ELR (cell line): ENCODE measurements at regions not wholly inside any gene's neighbourhood (a gene's known extent, or its start where the extent isn't known, plus 50 kb on each side); places are given as distances from the start of the nearest gene placed in this dataset.
"Not testable (repeated sequence)": the region's sequence is repeated elsewhere in the genome, so short reads cannot be mapped to it uniquely, and the experiment has no call there.

Source experiments
- DNase-seq: peaks from one replicate; pipeline ENCODE4 v3.0.0-alpha.2; 2015; ENCODE audit warnings: low read depth

DNA sequence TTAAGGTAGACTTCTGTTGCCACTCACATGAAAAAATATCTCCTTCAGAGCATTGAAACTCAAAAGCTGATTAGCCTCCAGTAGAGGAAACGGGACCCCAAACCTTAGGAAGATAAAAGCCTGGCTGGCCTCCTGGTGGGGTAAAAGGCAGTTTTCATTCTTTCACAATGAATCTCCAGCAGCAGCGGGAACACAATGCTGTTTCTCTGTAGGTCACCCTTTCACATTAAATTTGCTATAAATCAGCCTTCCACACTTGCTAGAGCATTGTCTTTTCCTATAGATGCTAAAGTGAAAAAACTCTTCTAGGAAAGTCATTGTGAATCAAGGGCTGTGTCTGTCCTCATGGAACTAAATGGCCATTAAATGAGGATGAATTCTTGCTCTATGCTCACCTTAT lies 207.3 kb upstream of the MAGEB2 start:
- DNase-seq, result no peak

DNA sequence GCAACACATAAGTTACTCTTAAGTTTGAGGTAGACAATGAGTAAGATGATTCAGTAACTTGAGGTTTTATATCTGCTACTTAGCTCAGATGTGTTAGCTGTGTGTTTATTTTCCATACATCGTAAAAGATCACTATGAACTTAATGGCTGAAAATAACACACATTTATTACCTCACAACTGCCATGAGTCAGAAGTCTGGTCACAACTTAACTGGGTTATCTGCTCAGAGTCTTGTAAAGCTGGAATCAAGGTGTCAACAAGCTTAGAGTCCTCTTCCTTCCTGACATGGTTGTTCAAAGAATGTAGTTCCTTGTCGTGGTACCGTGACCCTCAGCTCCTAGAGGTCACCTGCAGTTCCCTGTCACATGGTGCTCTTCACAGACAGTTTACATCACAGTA lies 204.9 kb upstream of the MAGEB2 start:
- no peak for DNase-seq

DNA sequence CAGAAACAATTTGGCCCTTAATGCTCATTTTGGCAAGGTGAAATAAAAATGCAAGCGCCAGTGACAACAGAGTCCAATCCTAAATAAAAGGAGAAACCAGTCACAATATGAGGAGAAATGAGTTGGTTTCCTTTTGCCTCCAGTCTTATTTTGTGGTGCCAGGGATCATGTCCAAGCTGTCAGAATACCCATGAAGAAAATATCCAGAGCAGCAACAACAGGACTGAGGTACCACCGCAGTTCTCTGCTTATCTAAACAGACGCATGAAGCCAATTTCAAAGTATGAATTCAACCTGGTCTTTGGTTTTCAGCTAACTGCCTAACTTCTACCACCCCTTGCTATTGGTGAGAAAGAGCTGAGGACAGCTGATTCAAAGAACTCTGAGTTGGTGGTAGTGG lies 199.9 kb upstream of the MAGEB2 start:
- DNase-seq, result no peak

DNA sequence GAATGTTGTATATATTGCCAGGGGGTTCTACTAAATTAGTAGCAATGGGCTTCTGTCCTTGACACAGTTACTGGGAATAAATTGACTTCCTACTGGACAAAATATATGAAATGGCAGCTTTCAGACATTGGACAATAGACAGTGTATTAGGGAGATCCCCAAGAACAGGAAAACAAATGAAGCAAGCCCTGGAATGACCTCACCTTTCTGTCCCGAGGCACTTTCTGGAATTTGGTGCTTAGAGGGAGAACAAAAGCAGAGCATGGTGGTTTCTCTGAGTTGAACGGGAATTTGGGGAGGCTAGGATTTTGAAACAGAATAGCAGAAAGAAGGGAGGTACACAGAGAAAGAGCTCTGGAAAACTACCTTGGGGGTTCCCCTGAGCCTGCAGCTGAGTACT lies 187.7 kb upstream of the MAGEB2 start:
- peak; percentile 1 for DNase-seq

DNA sequence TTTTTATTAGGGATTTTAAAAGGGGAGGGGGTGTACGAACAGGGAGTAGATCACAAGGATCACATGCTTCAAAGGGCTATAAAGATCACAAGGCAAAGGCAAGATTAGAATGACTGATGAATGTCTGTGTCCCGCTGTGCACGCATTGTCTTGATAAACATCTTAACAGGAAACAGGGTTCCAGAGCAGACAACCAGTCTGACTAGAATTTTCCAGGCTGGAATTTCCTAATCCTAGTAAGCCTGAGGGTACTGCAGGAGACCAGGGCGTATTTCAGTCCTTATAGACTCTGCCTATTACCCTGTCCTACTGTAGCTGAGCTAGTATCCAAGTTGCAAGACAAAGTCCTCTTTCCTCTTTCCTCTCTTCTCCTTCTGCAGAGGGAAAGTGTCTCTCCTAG lies 179.0 kb upstream of the MAGEB2 start:
- not testable (repeated sequence) for DNase-seq

DNA sequence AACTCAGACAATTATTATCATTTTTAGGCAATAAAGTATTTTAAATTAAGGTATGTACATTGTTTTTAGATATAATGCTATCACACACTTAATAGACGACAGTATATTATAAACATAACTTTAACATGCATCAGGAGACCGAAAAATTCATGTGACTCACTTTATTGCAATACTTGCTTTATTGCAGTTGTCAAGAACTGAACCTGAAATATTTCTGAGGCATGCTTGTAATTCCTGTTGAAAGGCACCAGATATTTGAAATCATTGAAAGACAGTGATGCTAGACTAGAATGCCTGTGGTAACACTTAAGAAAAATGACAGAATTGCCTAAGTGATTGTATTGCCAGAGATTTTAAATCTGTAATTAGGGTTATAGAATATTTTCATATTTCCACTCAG lies 175.6 kb upstream of the MAGEB2 start:
- DNase-seq, result peak; percentile 25

DNA sequence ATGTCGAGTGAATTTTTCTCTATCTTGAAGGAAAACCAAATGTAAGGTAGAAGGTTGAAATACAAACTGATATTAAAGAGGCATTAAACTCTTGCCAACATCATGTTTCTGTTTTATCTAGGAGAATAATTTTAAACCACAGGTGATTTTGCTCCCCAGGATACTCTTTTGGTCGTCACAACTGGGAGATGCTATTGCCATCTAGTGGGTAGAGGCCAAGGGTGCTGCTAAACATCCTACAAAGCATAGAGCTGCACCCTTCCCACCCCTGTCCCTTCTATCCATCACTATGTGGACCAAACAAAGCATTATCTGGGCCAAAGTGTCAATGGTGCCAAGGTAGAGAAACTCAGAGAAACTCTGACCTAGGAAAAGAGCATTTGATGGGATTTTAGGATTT lies 154.6 kb upstream of the MAGEB2 start:
- peak; percentile 15 for DNase-seq

DNA sequence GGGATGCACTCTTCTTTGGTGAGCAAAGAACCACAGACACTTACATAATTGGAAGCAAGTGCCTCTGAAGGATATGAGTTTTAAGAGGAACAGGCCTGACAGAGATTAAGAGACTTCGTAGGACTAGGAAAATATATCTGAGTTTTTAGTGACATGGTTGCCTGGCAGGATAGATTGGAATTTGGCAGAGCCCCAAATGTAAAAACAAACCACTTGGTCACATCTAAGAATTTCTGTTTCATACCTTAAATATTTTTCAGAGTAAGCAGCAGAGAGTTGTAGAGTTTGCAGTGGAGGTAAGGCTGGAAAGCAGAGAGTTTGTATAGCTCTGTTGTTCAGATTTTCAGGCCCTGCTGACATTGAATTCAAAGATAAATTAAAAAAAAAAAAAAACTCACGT lies 150.1 kb upstream of the MAGEB2 start:
- peak; percentile 18 for DNase-seq

DNA sequence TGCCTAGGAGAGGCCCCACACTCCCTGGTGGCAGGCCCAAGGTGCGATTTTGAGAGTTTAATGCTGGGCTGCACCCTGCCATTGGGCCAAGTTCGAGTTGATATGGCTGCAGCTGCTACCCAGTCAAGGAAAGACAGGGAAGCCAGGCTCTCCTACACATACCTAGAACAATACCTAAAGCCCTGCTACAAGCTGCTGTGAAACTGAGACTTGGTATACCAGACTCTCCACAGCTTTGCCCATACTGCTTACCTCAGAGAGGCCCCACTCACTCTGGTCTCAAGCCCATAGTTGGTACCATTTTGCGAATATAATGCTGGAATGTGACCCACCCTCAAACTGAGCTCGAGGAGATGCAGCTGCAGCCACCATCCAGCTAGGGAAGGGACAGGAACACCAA lies 147.7 kb upstream of the MAGEB2 start:
- DNase-seq, result no peak

DNA sequence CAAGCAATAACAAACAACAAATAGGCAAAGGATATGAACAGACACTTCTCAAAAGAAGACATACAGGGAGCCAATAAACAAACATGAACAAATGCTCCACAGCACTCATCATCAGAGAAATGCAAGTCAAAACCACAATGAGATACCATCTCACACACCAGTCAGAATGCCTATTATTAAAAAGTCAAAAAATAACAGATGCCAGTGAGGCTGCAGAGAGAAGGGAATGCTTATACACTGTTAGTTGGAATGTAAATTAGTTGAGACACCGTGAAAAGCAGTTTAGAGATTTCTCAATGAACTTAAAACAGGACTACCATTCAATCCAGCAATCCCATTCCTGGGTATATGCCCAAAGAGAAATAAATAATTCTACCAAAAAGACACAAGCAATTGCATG lies 129.8 kb upstream of the MAGEB2 start:
- DNase-seq, result no peak

DNA sequence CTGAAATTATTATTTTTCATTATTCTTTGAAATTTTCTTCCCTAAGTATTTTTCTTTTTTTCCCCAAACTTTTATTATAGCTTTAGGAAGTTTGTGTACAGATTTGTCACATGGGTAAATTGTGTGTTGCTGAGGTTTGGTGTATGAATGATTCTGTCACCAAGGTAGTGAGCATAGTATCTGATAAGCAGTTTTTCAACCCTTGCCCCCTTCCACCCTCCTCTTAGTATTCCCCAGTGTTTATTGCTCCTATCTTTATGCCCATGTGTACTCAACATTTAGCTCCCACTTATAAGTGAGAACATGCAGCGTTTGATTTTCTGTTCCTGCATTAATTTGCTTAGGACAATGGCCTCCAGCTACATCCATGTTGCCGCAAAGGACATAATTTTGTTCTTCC lies 103.9 kb upstream of the MAGEB2 start:
- DNase-seq, result no peak

DNA sequence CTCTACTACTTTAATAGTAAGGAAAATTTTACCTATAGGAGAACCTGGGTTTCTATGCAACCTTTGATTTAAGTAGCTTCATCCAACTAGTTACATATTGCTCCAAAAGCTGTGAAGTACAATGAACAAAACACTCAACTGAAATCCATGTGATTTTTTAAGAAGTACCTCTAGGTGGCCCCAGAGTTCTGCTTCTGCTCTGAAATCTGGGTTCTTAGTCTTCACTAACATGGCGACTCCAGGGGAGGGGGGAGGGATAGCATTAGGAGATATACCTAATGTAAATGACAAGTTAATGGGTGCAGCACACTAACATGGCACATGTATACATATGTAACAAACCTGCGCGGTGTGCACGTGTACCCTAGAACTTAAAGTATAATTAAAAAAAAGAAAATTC lies 73.4 kb upstream of the MAGEB2 start:
- peak; percentile 30 for DNase-seq

DNA sequence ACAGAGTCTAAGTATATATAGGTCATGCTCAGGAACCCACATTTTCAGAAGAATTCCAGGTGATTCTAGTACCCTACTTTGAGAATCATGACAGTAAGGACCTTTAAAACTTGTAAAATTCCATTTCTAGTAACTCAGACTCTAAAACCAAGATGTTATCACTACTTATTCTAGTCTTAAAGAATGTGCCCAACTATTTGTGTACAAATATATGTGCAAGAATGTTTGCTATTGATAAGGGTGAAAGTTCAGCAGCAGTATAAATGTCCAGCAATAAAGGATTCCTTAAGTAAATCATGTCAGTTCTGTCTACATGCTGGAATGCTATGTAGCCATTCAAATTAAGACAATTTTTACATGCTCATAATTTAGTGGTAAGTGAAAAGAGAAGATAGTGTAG lies 71.1 kb upstream of the MAGEB2 start:
- no peak for DNase-seq

DNA sequence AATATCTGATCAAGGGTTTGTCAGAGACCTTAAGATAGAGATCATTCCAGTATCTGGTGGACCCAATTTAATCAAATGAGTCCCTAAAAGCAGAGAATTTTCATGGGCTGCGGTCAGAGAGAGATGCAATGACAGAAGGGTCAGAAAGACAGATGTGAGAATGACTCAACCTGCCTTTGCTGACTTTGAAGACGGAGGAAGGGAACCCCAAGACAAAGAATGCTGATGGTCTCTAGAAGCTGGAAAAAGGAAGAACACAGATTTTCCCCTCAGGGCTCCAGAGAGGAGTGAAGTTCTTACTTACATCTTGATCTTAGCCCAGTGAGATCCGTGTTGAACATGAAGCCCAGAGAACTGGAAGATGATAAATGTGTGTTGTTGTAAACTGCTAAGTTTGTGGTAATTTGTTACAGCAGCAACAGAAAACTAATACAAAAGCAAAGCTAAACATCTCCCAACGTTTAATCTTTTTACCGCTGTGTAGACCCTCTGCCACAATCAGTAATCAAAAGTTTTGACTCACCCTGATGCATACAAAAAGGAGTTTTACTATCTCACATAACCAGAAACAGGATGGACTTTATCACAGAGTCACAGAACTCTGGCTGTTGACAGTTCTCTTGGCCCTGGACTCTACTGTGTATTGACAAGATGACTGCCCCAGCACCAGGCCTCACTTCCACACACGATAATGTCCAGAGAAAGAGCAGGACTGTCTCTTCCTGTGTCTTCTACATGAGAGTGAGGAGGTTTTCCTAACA lies 70.2 kb upstream of the MAGEB2 start:
- DNase-seq, result no peak

DNA sequence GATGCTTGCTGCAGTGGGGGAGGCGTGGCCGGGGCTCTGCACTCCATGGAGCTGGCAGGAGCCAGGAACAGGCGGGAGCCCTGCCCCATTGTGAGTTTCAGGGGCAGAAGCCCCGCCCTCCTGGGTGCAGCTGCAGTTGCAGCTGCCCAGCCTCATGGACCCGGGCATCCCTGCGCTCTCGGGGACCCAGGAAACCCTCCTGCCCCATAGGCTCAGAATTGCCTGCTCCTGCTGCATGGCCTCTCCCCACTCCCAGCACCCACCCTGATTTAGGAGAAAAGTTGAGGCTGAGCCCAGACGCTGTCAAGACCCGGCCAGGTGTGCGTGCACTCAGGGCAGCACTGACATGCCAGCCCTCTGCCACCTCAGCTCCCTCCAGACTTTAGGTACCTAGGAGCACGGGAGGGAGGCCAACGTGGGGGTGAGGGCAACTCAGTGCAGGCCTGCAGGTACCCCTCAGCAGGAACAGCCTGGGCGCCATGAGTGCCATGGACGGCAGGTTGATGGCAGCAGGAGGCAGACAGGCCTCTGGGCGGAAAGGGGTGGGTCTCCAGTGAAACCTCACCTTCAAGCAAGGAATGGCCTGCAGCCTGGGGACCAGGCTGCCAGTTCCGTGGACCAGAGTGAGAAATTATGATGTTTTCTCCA lies 67.2 kb upstream of the MAGEB2 start:
- DNase-seq, result no peak

DNA sequence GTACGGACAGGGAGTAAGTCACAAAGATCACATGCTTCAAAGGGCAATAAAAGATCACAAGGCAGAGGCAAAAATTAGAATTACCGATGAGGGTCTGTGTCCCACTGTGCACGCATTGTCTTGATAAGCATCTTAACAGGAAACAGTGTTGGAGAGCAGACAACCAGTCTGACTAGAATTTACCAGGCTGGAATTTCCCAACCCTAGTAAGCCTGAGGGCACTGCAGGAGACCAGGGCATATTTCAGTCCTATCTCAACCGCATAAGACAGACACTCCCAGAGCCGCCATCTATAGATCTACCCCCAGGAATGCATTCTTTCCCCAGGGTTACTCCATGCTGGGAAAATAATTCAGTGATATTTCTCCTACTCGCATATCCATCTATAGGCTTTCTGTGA lies 66.2 kb upstream of the MAGEB2 start:
- DNase-seq, result peak; percentile 0

DNA sequence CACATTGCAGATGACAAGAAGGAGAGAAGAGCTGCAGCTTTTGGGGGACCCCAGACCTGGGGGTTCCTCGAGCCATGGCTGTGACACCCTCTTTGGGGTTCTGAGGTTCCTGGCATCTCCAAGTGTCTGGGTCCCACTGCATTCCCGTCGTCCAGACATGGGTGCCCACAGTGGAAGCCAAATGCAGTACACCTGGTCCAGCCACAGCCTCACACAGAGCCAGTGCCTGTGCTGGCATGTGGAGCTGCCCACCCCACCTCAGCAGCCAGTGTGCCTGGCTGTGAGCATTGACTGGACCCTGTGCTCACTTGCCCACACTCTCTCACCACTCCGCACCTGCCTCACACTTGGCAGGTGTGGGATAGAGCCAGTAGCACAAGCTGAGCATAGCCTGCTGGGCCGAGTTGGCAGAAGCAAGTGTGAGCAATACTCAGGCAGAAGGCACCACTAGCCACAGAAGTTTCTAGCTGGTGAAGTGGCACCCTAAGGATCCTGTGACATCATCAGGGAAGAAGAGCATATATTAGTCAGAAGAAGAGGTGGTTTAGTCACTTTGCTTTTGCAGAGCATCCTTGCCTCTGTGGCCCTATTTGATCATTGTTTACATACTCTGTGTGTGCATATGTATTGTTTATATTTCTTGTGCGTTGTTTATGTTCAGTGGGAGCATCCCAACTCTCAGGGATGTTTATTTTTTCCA lies 65.0 kb upstream of the MAGEB2 start:
- DNase-seq, result peak; percentile 19

DNA sequence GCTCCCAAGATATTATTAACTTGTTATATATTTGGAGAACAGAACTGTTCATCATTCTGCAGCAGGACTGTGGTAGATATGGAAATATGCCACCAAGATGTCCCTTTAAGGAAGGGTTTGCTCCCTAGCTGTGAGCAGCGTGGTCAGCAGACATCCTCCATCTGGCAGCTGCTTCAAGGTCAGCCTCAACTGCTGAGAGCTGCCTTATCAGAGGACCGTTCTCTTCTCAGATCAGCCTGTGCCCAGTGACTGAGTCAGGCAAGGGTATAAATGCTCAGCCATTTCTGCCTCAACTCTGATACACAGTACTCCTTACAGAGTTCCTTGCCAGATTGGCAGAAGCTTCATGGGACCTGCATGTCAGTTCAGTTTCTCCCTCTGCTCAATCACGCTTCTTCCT lies 63.4 kb upstream of the MAGEB2 start:
- DNase-seq, result no peak

DNA sequence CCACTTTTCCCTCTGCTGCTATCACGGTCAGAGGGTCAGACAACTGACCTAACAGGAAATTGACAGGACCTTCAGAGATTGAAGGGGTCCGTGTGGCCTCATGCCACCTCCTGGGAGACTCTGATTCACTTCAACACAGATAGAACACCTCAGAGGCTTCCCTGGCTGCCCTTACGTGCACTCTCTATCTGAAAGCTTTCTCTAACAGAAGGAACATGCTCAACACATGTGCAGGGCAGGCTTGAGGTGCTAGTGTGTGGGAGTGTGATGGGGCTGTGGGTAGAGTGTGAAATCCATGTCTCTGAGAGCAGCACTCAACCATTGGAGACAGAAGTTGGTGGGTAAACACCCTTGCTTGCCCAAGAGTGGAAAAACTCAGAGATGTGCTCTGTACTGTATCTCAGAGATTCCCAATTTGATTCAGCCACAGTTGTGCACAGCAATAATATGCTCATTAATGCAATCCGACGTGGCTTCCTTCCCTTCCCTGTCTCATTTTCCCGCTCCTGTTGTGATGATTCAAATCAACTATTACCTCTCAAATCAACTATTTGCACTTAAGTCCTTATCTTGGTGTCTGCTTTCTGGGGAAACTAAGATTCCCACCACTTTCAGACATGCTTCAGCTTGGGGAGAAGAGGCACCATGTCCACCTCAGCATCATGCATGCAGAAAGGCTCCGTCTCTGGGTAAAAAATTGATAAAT lies 62.0 kb upstream of the MAGEB2 start:
- no peak for DNase-seq

DNA sequence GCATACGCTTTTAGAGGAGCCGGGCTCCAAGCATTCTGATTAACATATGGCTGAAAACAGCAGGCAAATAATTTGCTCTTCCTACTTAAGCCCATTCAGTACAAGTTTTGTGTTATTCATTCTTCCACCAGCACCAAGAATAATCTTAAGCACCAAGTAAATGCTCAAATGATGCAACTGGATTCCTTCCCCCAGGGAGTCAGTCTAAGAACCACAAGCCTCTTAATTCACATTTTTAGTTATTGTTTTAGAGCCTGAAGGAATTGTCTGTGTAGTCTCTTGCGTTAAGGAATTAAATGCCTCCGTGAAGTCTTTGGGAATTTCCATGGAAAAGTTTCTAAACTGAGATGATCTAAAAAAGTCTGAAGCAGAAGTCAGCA lies 61.5 kb upstream of the MAGEB2 start:
- no peak for DNase-seq

DNA sequence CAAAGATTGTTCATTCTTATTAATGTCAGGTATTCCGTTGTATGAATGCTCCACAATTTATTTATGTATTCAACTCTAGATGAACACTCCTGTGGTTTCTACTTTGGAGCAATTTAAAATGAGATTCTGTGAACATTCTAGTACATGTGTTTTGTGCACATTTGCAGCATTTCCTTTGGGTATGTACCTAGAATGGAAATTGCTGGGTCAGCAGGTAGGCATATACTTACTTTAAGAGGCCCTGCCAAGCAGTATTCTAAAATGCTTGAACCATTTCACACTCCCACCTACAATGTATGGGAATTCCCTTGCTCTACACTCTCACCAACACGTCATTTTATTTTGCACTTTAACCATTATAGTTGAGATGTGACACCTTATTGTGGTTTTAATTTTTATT lies 59.4 kb upstream of the MAGEB2 start:
- no peak for DNase-seq

DNA sequence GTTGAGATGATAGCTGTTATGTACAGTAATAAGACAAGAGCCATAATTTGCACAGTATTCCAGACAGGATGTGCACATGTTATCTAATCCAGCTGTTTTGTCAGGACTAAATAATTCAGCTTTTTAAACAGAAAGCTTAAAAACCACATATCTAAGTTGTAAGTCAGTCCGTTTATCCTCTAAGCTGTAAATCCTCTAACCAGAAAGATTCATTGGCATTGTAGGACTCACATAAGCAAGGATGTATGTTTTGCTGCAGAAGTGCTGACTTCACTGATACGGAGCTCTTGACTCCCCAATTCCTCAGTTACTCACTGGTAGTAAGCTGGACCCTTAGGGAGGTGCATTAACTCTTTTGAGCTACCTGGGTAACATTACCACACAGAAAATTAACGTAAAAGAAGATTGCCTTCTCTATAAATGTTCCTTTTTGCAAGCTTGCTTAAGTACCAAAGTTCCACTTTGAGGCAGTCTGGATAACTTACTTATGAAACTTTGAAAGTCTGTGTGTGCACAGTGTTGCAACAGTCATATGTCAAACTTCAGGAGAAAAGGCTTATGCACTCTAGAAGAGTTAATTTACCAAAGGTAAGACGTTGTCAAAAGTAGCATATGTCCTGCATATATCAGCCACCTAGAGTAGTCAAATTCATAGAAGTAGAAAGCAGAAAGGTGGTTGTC lies 58.3 kb upstream of the MAGEB2 start:
- DNase-seq, result no peak
